GM23338 (cell line): ENCODE measurements at regions not wholly inside any gene's neighbourhood (a gene's known extent, or its start where the extent isn't known, plus 50 kb on each side); places are given as distances from the start of the nearest gene placed in this dataset.

Experiments
- ATAC-seq: fragments of 200-7000 bp; cut with Tn5 transposase; 3 replicates; pipeline ENCODE4 v1.9.1; 2020
- DNase-seq: peaks from one replicate; pipeline ENCODE4 v3.0.0-alpha.2; 2015; ENCODE audit warnings: low spot score
- H2AFZ ChIP-seq: fragments of 200-600 bp; sonication (generic); 2 replicates; pipeline ENCODE4 v1.8.0; 2016; ENCODE audit warnings: antibody characterized with exemption, mild to moderate bottlenecking, moderate library complexity
- H3F3A ChIP-seq: fragments of 200-600 bp; sonication (generic); replicated peaks from 2 replicates; pipeline ENCODE4 v1.8.0; 2017; ENCODE audit warnings: antibody characterized with exemption, mixed run types, low read depth
- H3K27ac ChIP-seq: fragments of 200-600 bp; sonication (generic); 2 replicates; pipeline ENCODE4 v1.6.1; 2016; ENCODE audit warnings: low read depth
- H3K27me3 ChIP-seq: fragments of 200-600 bp; sonication (generic); 2 replicates; pipeline ENCODE4 v1.8.0; 2016; ENCODE audit warnings: mild to moderate bottlenecking, mixed run types, moderate library complexity; ENCODE audit not compliant: insufficient read depth
- H3K36me3 ChIP-seq: fragments of 200-600 bp; sonication (generic); 2 replicates; pipeline ENCODE4 v1.8.0; 2016; ENCODE audit warnings: mild to moderate bottlenecking; ENCODE audit not compliant: insufficient read depth
- H3K4me1 ChIP-seq: fragments of 200-600 bp; sonication (generic); 2 replicates; pipeline ENCODE4 v1.8.0; 2016; ENCODE audit warnings: mild to moderate bottlenecking, moderate library complexity; ENCODE audit not compliant: insufficient read depth
- H3K4me2 ChIP-seq: fragments of 200-600 bp; sonication (generic); 2 replicates; pipeline ENCODE4 v1.7.1; 2017; ENCODE audit warnings: mixed run types
- H3K4me3 ChIP-seq: fragments of 200-600 bp; sonication (generic); 2 replicates; pipeline ENCODE4 v1.6.1; 2016; ENCODE audit warnings: mixed run types
- H3K79me2 ChIP-seq: fragments of 200-600 bp; sonication (generic); replicated peaks from 2 replicates; pipeline ENCODE4 v1.8.0; 2017; ENCODE audit warnings: mild to moderate bottlenecking; ENCODE audit not compliant: insufficient read depth
- H3K9me2 ChIP-seq: fragments of 200-600 bp; sonication (generic); 2 replicates; pipeline ENCODE4 v1.8.0; 2017; ENCODE audit not compliant: insufficient read depth
- H4K20me1 ChIP-seq: fragments of 200-600 bp; sonication (generic); replicated peaks from 2 replicates; pipeline ENCODE4 v1.8.0; 2017; ENCODE audit warnings: mild to moderate bottlenecking; ENCODE audit not compliant: insufficient read depth
- H3K27ac Mint-ChIP-seq: 2 replicates; pipeline ENCODE4 v1.8.0; 2020; ENCODE audit warnings: inconsistent platforms, mild to moderate bottlenecking, moderate library complexity, mixed read lengths
- H3K27me3 Mint-ChIP-seq: 3 replicates; pipeline ENCODE4 v1.8.0; 2022; ENCODE audit warnings: low read depth, mild to moderate bottlenecking, moderate library complexity, mixed read lengths, inconsistent platforms; ENCODE audit not compliant: insufficient read depth, poor library complexity
- H3K36me3 Mint-ChIP-seq: 3 replicates; pipeline ENCODE4 v1.8.0; 2021; ENCODE audit warnings: low read depth, mild to moderate bottlenecking, inconsistent platforms, moderate library complexity, mixed read lengths
- H3K4me1 Mint-ChIP-seq: 3 replicates; pipeline ENCODE4 v1.8.0; 2020; ENCODE audit warnings: mild to moderate bottlenecking, inconsistent platforms, mixed read lengths
- H3K4me3 Mint-ChIP-seq: 3 replicates; pipeline ENCODE4 v1.8.0; 2021; ENCODE audit warnings: moderate library complexity, mild to moderate bottlenecking, inconsistent platforms, mixed read lengths
- H3K9me3 Mint-ChIP-seq: 3 replicates; pipeline ENCODE4 v1.8.0; 2020; ENCODE audit warnings: moderate library complexity, mild to moderate bottlenecking, inconsistent platforms, mixed read lengths
- CREB1 ChIP-seq: fragments of 250-450 bp; sonication (Bioruptor Pico); IDR thresholded peaks from 2 replicates; pipeline ENCODE4 v1.5.0; 2020; ENCODE audit warnings: low read depth, mild to moderate bottlenecking, moderate library complexity
- EZH2 ChIP-seq: fragments of 200-600 bp; sonication (generic); IDR thresholded peaks from one replicate; pipeline ENCODE4 v1.8.0; 2017; ENCODE audit warnings: antibody characterized with exemption, mild to moderate bottlenecking, low read depth; ENCODE audit not compliant: unreplicated experiment
- EZH2phosphoT487 ChIP-seq: fragments of 200-600 bp; sonication (generic); IDR thresholded peaks from one replicate; pipeline ENCODE4 v1.8.1; 2018; ENCODE audit warnings: antibody characterized with exemption; ENCODE audit not compliant: unreplicated experiment
- JUNB ChIP-seq: IDR thresholded peaks from one replicate; pipeline ENCODE4 v1.6.1; 2016; ENCODE audit warnings: antibody characterized with exemption; ENCODE audit not compliant: unreplicated experiment
- POLR2AphosphoS5 ChIP-seq: IDR thresholded peaks from 2 replicates; pipeline ENCODE4 v1.6.1; 2016; ENCODE audit warnings: antibody characterized with exemption, low read depth
- STAT1 ChIP-seq: IDR thresholded peaks from one replicate; pipeline ENCODE4 v1.6.1; 2016; ENCODE audit warnings: antibody characterized with exemption; ENCODE audit not compliant: unreplicated experiment
- ZNF114 ChIP-seq: fragments of 250-450 bp; sonication (Bioruptor Pico); IDR thresholded peaks from 2 replicates; pipeline ENCODE4 v1.5.0; 2020; ENCODE audit warnings: mild to moderate bottlenecking, moderate library complexity
- ZNF331 ChIP-seq: fragments of 250-450 bp; sonication (Bioruptor Pico); IDR thresholded peaks from 2 replicates; pipeline ENCODE4 v1.5.0; 2020; ENCODE audit warnings: low read depth, mild to moderate bottlenecking, moderate library complexity
- TF ChIP-seq, protein P1 (sequence below): fragments of 250-450 bp; sonication (Bioruptor Pico); IDR thresholded peaks from 2 replicates; pipeline ENCODE4 v1.5.0; 2020; ENCODE audit warnings: mild to moderate bottlenecking, moderate library complexity
- TF ChIP-seq, protein P2 (sequence below), 2 experiments: fragments of 200-600 bp in 1 of 2; sonication (generic) in 1 of 2; conservative IDR thresholded peaks; 2 replicates each; pipeline versions ENCODE4 v1.5.1 to v1.6.1; 2016 to 2017; ENCODE audit warnings: antibody characterized with exemption in 2 of 2, low read depth in 2 of 2, mild to moderate bottlenecking in 2 of 2, moderate library complexity in 1 of 2
- TF ChIP-seq, protein P3 (sequence below): IDR thresholded peaks from one replicate; pipeline ENCODE4 v1.6.1; 2018; ENCODE audit warnings: antibody characterized with exemption; ENCODE audit not compliant: unreplicated experiment

DNA sequence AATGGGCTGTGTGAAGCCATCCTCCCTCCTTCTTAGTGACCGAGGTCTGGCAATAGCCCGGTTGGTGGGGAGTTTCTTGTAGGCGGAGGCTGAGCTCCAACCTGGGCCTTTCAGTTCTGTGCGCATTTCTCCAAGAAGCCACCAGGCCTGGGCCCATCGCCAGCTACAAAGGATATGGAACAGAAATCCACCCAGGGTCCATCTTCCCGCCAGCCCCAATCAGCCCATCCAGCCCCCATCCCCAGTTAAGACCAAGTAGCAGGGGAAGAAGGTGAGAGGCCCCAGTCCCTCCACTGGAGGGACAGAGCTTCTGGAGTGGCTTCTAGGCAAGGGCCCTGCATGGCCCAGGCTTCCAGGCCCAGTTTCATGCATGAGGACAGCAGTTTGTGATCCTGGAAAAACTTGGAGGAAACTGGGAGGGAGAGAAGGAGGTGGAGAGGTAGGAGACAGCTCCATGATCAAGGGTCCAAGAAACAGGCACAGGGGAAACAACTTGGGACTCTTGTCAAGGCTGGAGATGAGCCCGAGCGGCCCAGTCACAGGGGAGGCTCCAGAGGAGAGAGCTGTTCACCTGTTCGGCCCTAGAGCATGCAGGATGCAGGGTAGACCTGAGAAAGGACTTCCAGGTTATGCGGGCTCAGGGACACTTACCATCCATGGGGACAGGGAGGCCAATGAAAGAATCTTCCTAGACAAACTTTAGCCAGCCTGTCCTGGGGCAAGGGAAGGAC is 261.2 kb downstream of the PTPRU start:
- H3K9me2 ChIP-seq: peaks cover 6% of the 10 kb centered on the region; the same call in 1 of the 2 replicates
- no peaks in the 10 kb centered on the region for H3K27me3 ChIP-seq
- no peak overlapping the region for H3K4me3 ChIP-seq
- no peak for TF ChIP-seq ZNF114 (CRISPR knock-in tag)
- no peak for TF ChIP-seq POLR2AphosphoS5
- TF ChIP-seq, protein P1, sequence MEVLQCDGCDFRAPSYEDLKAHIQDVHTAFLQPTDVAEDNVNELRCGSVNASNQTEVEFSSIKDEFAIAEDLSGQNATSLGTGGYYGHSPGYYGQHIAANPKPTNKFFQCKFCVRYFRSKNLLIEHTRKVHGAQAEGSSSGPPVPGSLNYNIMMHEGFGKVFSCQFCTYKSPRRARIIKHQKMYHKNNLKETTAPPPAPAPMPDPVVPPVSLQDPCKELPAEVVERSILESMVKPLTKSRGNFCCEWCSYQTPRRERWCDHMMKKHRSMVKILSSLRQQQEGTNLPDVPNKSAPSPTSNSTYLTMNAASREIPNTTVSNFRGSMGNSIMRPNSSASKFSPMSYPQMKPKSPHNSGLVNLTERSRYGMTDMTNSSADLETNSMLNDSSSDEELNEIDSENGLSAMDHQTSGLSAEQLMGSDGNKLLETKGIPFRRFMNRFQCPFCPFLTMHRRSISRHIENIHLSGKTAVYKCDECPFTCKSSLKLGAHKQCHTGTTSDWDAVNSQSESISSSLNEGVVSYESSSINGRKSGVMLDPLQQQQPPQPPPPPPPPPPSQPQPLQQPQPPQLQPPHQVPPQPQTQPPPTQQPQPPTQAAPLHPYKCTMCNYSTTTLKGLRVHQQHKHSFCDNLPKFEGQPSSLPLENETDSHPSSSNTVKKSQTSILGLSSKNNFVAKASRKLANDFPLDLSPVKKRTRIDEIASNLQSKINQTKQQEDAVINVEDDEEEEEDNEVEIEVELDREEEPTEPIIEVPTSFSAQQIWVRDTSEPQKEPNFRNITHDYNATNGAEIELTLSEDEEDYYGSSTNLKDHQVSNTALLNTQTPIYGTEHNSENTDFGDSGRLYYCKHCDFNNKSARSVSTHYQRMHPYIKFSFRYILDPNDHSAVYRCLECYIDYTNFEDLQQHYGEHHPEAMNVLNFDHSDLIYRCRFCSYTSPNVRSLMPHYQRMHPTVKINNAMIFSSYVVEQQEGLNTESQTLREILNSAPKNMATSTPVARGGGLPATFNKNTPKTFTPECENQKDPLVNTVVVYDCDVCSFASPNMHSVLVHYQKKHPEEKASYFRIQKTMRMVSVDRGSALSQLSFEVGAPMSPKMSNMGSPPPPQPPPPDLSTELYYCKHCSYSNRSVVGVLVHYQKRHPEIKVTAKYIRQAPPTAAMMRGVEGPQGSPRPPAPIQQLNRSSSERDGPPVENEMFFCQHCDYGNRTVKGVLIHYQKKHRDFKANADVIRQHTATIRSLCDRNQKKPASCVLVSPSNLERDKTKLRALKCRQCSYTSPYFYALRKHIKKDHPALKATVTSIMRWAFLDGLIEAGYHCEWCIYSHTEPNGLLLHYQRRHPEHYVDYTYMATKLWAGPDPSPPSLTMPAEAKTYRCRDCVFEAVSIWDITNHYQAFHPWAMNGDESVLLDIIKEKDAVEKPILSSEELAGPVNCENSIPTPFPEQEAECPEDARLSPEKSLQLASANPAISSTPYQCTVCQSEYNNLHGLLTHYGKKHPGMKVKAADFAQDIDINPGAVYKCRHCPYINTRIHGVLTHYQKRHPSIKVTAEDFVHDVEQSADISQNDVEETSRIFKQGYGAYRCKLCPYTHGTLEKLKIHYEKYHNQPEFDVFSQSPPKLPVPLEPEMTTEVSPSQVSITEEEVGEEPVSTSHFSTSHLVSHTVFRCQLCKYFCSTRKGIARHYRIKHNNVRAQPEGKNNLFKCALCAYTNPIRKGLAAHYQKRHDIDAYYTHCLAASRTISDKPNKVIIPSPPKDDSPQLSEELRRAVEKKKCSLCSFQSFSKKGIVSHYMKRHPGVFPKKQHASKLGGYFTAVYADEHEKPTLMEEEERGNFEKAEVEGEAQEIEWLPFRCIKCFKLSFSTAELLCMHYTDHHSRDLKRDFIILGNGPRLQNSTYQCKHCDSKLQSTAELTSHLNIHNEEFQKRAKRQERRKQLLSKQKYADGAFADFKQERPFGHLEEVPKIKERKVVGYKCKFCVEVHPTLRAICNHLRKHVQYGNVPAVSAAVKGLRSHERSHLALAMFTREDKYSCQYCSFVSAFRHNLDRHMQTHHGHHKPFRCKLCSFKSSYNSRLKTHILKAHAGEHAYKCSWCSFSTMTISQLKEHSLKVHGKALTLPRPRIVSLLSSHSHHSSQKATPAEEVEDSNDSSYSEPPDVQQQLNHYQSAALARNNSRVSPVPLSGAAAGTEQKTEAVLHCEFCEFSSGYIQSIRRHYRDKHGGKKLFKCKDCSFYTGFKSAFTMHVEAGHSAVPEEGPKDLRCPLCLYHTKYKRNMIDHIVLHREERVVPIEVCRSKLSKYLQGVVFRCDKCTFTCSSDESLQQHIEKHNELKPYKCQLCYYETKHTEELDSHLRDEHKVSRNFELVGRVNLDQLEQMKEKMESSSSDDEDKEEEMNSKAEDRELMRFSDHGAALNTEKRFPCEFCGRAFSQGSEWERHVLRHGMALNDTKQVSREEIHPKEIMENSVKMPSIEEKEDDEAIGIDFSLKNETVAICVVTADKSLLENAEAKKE (CRISPR knock-in tag): no peak
- TF ChIP-seq JUNB: no peak
- TF ChIP-seq CREB1: no peak
- TF ChIP-seq EZH2: no peak
- no peak for TF ChIP-seq ZNF331 (CRISPR knock-in tag)
- TF ChIP-seq, protein P2, sequence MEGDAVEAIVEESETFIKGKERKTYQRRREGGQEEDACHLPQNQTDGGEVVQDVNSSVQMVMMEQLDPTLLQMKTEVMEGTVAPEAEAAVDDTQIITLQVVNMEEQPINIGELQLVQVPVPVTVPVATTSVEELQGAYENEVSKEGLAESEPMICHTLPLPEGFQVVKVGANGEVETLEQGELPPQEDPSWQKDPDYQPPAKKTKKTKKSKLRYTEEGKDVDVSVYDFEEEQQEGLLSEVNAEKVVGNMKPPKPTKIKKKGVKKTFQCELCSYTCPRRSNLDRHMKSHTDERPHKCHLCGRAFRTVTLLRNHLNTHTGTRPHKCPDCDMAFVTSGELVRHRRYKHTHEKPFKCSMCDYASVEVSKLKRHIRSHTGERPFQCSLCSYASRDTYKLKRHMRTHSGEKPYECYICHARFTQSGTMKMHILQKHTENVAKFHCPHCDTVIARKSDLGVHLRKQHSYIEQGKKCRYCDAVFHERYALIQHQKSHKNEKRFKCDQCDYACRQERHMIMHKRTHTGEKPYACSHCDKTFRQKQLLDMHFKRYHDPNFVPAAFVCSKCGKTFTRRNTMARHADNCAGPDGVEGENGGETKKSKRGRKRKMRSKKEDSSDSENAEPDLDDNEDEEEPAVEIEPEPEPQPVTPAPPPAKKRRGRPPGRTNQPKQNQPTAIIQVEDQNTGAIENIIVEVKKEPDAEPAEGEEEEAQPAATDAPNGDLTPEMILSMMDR (conservative IDR thresholded peaks at IDR 0.05; ENCODE audit: low read depth in 2 of 2): no peak
- TF ChIP-seq STAT1: no peak
- TF ChIP-seq, protein P3, sequence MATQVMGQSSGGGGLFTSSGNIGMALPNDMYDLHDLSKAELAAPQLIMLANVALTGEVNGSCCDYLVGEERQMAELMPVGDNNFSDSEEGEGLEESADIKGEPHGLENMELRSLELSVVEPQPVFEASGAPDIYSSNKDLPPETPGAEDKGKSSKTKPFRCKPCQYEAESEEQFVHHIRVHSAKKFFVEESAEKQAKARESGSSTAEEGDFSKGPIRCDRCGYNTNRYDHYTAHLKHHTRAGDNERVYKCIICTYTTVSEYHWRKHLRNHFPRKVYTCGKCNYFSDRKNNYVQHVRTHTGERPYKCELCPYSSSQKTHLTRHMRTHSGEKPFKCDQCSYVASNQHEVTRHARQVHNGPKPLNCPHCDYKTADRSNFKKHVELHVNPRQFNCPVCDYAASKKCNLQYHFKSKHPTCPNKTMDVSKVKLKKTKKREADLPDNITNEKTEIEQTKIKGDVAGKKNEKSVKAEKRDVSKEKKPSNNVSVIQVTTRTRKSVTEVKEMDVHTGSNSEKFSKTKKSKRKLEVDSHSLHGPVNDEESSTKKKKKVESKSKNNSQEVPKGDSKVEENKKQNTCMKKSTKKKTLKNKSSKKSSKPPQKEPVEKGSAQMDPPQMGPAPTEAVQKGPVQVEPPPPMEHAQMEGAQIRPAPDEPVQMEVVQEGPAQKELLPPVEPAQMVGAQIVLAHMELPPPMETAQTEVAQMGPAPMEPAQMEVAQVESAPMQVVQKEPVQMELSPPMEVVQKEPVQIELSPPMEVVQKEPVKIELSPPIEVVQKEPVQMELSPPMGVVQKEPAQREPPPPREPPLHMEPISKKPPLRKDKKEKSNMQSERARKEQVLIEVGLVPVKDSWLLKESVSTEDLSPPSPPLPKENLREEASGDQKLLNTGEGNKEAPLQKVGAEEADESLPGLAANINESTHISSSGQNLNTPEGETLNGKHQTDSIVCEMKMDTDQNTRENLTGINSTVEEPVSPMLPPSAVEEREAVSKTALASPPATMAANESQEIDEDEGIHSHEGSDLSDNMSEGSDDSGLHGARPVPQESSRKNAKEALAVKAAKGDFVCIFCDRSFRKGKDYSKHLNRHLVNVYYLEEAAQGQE: no peak
- TF ChIP-seq EZH2phosphoT487: no peak
- Mint-ChIP-seq H3K36me3 (peaks cover 6% of the 10 kb centered on the region; the same call in 2 of the 3 replicates), H3K27ac (no peak overlapping the region), H3K27me3 (peaks cover 3% of the 10 kb centered on the region), H3K9me3 (peaks cover 41% of the 10 kb centered on the region), H3K4me1 (peaks cover 27% of the 10 kb centered on the region), H3K4me3 (no peak overlapping the region)
- no peaks in the 10 kb centered on the region for H4K20me1 ChIP-seq
- H3K79me2 ChIP-seq: no peaks in the 10 kb centered on the region
- no peak for ATAC-seq
- H3K4me2 ChIP-seq: no peak overlapping the region
- peaks cover 4% of the 10 kb centered on the region; the same call in 1 of the 2 replicates for H3K36me3 ChIP-seq
- H2AFZ ChIP-seq: no peak overlapping the region
- no peak for DNase-seq
- no peaks in the 10 kb centered on the region for H3F3A ChIP-seq
- peaks cover 14% of the 10 kb centered on the region for H3K4me1 ChIP-seq
- no peak overlapping the region for H3K27ac ChIP-seq
